GM10266 (cell line): ENCODE measurements at regions not wholly inside any gene's neighbourhood (a gene's known extent, or its start where the extent isn't known, plus 50 kb on each side); places are given as distances from the start of the nearest gene placed in this dataset.

Experiments
- DNase-seq: peaks from one replicate; pipeline ENCODE4 v3.0.0; 2012; ENCODE audit errors: extremely low spot score
- CTCF ChIP-seq: IDR thresholded peaks from 2 replicates; pipeline ENCODE4 v1.5.1; 2012; ENCODE audit warnings: mild to moderate bottlenecking, low read depth; ENCODE audit not compliant: control insufficient read depth, insufficient read depth; ENCODE audit errors: missing control alignments

GRCh38 chr16:26542198-26542597 is 524.5 kb upstream of the C16orf82 start:
- no peak for DNase-seq
- no peak for TF ChIP-seq CTCF

- TF ChIP-seq CTCF = no peak
- no peak for DNase-seq
Observed at GRCh38 chr16:26546573-26546972, 520.2 kb upstream of the C16orf82 start.

- TF ChIP-seq CTCF = no peak
- DNase-seq = no peak
Observed at GRCh38 chr16:26547681-26548080, 519.0 kb upstream of the C16orf82 start.

GRCh38 chr16:26550111-26550610 is 516.6 kb upstream of the C16orf82 start:
- DNase-seq = no peak
- TF ChIP-seq CTCF = no peak

- DNase-seq = no peak
- no peak for TF ChIP-seq CTCF
Observed at GRCh38 chr16:26554030-26554429, 512.7 kb upstream of the C16orf82 start.

- TF ChIP-seq CTCF = no peak
- no peak for DNase-seq
Observed at GRCh38 chr16:26561303-26561702, 505.4 kb upstream of the C16orf82 start.

GRCh38 chr16:26563018-26563417 is 503.7 kb upstream of the C16orf82 start:
- DNase-seq = no peak
- TF ChIP-seq CTCF = no peak
